HG02763 (cell line): ENCODE measurements at regions not wholly inside any gene's neighbourhood (a gene's known extent, or its start where the extent isn't known, plus 50 kb on each side); places are given as distances from the start of the nearest gene placed in this dataset.

ENCODE experiments used
- ATAC-seq: cut with Tn5 transposase; IDR thresholded peaks from one replicate; pipeline ENCODE4 v1.9.1; 2021; ENCODE audit warnings: mild to moderate bottlenecking, moderate library complexity; ENCODE audit not compliant: unreplicated experiment

DNA sequence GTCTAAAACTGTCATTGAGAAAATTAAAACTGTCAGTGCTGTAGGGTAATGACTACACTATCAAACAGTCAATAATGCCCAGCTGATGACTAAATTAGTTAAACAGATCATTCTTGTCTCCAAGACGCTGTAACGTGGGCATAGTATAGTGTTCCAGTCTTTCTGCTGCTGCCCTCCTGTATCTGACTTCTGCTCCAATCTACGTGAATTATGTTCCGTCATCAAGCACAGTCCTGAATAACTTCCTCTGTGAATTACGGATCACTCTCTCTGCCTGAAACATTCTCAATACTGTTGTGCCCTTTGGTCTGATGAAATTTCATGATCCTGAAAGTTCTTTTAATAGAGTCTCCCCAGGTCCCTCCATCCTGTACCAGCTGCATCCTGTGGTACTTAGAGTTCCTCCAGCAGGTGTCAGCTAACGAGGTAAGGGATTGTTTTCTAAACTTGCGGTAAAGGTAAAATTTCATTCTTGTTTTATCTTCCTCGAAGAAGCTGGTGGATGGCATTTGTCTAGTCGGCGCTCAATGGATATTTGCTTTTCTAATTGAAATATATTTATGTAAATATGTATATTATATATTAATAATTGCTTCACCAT is 393.5 kb upstream of the ADARB2 start:
- ATAC-seq: no peak

DNA sequence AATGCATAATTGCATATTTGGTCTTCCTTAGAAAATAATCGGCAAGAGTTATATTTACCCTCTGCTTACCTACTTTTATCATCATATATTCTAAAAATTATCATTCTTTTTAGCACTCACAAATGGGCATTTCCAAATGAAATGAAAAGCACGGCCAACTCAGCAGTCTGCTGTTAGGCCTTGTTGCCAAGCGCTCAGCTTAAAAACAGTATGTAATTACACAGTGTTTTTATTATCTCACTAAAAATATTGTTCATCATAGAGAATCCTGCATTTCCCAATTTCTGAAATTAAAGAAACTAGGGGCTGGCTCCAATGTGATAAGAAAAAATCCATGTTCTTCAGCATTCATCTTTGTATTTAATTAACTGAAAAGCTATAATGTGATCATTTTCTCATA is 391.7 kb upstream of the ADARB2 start:
- no peak for ATAC-seq

DNA sequence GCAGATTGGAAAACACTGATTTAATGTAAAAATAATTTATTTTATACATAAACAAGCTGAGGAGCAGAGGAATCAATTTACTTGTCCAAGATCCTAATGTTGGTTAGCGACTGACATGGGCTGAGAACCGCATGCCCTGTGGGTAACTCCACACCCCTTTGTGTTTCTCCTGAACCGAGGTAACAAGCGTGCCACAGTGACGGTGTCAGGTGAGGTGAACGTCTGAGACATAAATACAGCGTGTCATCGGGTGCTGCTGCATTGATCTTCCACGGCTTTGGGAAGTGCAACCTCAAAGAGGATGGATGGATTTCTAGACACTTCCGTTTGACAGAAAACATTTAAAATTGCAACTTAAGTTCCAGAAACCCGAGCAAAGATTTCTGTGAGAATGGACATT is 386.8 kb upstream of the ADARB2 start:
- ATAC-seq: no peak

DNA sequence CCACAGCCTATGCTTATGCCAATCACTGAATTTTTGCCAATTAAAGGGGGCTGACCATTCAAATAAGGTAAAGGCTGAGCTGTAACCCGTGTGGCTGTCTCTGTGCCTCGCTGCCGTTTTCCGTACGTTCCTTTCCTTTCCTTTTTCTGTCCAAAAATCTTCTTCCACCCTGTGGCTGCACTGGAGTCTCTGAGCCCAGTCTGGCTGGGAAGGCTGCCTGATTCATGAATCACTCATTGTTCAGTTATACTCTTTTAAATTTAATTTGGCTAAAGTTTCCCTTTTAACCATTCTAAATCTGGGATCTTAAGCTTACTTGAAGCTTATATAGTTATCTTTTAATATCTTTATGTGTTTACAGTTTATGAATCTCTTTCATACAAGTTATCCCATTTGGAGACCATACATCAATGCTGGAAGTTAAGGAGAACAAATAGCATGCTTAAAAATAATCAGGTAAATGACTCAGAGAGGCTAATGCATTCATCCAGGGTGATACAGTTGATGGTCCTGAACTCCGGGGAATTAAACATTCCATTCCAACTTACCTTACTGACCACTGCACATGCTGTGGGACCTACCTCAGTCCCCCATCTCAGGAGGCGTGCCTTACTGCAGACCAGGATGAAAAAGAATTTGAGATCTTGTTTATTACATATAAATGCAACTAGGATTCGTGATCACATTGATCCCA is 385.3 kb upstream of the ADARB2 start:
- no peak for ATAC-seq

DNA sequence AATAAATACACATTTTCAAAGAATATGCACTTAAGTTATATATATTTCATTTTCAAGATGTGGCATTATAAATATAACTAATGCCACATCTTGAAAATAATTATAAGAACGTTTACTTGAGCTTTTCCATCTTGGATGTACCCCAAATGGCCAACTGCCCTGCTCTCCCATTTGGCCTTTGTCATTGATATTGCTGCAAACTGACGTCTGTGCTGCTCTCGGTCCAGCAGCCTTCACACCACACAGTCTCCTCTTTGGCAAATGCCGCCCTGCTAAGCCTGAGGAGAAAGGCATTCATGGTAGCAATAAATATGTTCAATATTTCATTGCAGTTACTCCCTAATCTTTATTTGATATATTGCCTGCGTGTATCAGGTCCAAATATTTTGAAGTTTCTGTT is 384.6 kb upstream of the ADARB2 start:
- ATAC-seq: no peak

DNA sequence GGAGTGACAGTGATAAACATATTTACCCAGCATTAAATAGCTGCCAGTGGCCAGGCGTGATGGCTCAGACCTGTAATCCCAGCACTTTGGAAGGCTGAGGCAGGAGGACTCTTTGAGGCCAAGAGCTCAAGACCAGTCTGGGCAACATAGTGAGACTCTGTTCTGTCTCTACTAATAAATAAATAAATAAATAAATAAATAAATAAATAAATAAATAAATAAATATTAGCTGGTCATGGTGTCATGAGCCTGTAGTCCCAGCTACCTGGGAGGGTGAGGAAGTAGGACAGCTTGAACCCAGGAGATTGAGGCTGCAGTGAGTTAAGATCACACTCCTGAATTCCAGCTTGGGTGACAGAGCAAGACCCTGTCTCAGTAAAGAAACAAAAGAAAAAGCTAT is 384.0 kb upstream of the ADARB2 start:
- ATAC-seq: no peak

DNA sequence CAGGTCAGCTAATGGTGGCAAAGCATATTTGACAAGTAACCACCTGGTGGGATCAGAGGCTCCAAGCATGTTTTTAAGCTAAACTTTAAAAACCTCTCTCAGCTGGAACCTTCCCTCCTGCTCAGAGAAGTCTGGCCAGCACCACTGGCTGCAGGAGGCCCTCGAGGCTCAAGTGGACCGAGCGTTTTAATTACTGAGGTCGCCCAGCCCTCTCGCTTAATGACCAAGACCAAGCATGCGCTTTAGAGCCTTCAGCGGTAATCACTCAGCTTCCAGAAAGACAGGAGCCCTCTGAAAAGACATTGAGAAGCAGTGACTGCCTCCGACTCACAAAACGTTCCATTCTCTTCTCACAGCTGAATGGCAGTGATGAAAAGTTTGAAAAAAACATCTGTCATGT is 383.4 kb upstream of the ADARB2 start:
- no peak for ATAC-seq

DNA sequence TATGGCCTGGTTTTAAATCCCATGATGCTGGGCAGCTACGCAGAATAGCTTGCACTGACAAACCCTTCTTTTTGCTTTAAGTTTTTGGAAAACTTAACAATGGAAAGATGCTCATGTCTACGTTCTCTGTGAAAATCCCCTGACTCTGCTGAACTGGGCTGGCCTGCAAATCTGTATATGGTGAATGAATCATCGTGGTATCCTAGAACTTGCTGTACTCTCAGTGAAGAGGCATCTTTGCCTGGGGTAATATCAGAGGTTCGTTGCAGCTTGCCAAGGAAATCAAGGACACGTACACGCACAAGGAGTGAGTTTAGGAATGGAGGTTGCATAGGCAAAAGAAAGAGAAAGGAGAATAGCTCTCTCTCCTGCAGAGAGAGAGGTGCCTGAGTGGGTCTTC is 382.0 kb upstream of the ADARB2 start:
- no peak for ATAC-seq

DNA sequence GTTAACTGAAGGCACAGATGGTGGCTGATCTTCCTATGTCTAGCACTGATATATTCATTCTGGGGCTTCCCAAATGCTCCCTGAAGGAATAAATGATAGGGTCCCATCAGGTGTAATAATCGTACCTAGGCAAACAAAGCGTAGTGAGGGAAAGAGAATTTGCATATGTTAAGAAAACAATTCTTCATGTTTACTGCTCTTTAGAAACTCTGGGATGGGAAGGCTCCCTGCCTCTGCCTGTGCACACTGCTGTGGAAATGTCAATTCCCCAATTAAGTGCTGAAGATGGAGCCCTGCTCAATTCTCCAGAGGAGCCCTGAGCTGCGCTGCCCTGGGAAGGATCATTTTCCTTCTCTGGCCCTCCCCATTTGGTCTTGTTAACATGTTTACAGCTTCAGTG is 380.9 kb upstream of the ADARB2 start:
- ATAC-seq: no peak

DNA sequence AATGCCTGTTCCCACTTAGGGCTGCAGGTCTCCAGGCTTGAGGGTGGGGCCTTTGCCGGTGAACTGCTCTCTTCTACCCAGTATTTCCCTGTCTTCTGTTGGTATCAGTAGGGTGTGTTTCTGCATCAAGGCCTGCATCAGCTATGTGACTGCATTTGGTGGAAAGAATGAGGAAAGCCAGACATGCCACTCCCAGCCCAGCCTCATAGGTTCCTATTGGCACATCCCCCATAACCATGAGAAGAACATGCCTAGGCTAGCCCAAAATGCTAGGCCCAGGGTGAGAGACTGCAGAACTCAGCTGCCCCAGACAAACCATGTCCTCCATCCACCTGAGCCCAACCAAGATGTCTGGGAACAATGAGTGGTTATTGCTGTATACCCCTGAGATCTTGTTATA is 380.3 kb upstream of the ADARB2 start:
- ATAC-seq: no peak

DNA sequence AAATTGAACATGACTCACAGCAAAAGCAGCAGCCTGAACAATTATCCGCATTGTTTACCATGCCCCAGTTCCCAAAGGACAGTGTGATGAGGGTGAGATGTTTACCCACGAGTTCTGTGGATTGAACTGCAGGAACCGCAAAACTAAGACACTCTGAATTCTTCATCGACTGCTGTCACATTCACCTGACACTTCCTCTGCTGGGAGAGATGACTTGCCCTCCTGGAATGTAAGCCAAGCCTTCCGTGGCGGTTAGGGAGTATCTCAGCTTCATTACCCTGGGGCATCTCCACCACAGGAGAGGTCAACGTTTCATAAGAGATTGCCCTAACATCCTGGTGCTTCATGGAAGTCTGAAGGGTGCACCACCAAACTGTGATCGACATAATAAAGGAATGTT is 374.6 kb upstream of the ADARB2 start:
- no peak for ATAC-seq

DNA sequence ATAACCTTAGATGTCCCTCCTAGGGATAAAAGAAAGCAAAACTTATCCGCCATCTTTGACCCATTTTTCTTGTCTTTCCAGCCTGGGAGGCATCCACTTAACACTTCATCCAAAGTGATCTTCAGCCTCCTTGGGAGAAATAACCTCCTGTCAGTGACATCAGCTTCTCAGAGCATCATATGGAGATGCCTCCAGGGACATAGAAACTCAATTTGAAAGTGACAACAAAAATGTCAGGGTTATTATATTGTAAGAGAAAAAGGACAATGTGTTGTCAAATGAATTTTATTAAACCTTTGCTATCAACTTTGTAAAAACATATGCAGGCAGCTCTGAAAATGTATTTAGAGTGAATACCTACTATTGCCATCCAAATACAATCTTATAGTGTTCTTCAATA is 371.2 kb upstream of the ADARB2 start:
- no peak for ATAC-seq

DNA sequence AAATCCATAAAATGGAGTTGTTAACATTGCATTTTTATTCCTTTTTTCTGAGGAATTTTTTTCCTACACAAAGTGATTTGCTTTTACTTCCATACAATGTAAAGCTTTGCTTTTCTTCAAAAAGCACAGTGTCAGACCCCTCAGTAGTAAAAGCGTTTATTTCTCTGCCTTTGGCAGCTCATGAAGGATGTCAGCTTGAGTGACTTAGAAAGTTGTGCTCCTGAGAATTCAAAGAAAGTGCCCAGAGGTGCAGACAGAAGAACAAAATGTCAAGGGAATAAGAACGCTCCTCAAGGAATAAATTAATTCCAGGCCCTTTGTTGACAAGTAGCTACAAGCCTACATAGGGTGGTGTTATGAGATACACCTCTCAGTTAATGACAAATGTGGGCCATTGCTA is 369.3 kb upstream of the ADARB2 start:
- ATAC-seq: no peak

DNA sequence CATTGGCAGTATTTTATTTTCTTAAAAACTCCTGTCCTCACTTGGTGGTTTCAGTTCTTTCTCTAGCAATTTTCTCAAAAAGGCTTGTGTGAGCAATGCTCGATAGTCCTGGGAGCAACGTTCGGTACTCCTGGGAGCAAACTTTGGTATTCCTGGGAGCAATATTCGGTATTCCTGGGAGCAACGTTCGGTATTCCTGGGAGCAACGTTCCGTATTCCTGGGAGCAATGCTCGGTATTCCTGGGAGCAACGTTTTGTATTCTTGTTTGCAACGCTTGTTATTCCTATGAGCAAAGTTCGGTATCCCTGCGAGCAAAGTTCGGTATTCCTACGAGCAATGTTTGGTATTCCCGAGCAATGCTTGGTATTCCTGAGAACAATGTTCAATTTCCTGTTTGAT is 362.0 kb upstream of the ADARB2 start:
- ATAC-seq: no peak

DNA sequence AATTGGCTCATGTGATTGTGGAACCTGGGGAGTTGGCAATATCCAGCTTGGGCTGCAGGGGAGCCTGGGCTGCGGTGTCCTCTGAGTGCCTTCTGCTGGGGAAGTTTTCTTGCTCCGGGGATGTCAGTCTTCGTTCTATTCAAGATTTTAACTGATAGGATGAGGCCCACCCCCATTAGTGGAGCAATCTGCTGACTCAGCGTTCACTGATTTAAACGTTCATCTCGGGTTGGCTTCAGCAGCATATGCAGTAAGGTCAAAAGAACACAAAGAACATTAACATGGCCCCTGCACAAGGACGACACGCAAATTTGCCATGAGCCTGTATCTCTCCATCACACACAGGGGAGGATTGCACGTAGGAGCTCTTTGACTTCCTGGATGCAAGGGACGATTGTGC is 360.6 kb upstream of the ADARB2 start:
- ATAC-seq: no peak

DNA sequence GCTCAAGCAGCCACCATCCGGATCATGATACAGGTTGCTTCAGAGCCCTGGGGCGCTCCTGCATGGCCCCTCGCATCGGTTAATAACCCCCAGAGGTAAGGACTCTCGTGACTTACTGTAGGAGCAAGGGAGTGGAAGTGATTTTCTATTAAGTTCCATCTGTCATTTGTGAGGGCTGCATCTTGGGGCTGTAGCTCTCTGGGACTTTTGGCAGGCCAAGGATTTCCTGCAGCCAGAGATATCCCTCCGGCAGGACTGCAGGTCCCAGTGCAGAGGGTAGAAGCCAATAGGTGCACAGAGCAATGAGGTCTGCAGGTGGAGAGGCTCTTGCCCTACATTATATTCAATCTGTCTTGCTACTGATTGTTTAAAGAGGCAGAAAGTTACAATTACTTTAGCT is 356.8 kb upstream of the ADARB2 start:
- ATAC-seq: no peak

DNA sequence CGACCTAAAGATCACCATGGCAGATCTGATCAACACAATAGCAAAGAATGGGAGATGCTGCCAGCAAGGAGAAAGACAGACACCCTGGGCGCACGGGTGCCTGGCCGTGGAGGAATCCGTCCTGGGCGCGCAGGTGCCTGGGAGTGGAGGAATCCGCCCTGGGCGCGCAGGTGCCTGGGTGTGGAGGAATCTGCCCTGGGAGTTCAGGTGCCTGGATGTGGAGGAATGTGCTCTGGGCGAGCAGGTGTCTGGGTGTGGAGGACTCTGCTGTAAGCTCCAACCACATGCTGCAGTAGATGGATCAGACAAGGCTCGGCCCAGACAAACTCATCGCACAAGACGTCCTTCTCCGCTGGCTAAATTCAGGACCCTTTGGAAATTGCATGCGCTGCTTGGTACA is 346.3 kb upstream of the ADARB2 start:
- ATAC-seq: no peak

DNA sequence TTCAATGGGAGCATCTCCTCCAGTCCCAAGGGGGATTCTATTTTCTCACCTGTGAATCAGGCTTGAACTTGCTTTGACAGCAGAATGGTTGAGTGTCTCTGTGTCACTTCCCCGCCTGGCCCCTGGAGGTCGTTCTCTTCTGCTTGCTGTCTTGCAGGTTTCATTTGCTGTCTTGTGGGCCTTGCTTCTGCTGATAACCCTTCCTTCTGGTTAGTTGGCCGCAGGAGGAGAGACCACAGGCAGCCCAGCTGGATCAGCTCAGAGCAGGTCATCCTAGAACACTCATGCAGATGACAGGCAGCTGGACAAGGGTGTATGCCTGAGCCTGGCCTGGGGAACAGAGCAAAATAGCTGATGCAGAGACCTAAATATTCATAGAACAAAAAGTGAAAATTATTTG is 344.2 kb upstream of the ADARB2 start:
- ATAC-seq: peak; percentile 39

DNA sequence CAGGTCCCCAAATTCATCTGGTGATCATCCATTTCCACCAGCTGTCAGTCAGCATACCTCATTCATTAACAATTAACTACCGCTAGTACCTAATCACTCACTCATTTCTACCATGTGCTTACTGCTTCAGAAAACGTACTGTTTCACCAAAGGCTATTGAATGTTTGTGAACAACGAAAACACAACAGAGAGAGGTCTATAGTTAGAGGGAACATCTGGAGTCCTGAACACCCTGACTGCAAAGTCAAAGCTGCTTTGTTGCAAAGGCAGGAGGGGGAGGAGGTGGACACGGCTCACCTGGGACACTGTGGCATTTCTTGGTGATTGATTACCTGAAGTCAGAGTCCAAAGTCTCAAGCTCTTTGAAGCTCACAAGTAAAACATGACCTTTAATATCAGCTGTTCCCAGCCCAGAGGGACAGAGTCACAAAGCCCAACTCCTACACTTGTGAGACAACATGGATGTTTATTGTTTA is 342.3 kb upstream of the ADARB2 start:
- peak; percentile 45 for ATAC-seq

DNA sequence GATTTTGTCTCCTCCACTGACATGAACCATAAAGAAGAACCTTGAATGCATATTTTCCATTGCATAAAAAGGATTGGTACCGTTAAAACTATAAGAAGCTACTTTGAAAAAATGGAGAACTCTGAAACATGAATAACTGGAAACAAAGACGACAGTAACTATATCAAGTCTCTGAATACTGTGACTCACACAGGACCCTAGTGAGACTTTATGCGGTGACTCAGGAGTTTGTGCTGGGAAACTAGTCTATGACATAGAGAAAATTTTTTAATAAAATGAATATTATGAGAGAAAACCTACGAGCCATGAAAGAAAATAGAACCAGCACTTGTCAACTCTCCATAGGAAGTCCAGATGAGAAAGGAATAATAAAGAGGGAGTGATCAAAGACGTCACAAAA is 339.9 kb upstream of the ADARB2 start:
- no peak for ATAC-seq

DNA sequence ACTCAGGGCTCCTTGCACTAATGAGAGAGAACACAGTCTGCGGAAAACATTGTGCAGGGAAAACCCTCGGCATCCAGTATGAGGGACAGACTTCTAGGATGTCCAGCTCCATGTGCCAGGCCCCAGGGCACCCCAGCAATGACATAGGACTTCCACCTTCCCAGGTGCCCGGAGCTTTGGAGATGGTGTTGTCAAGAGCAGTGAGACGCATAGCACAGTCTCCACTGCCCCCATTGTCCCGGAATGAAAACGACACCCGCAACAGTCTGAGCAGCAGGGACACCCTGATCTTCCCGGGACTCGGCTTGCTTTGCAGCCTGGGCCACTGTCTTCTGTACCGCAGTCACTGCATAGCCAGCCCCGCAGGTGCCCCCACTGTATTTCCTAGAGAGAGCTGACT is 339.2 kb upstream of the ADARB2 start:
- ATAC-seq: no peak

DNA sequence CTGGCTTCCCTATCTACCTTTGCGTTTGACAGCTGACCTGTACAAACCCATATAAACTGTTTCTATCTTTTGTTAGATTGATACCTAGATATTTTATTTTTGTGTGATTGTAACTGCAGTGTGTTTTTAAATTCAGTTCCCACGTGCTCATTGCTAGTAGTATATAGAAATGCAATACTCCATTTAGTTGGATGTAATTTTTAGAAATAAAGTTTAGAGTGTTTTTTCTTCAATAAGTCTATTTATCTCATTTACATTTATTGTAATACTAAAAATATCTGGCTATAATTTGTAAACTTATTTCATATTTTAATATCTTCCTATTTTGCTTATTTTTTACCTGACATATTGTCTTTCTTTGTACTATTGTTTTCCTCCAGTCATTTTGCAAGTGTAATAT is 329.7 kb upstream of the ADARB2 start:
- ATAC-seq: no peak

DNA sequence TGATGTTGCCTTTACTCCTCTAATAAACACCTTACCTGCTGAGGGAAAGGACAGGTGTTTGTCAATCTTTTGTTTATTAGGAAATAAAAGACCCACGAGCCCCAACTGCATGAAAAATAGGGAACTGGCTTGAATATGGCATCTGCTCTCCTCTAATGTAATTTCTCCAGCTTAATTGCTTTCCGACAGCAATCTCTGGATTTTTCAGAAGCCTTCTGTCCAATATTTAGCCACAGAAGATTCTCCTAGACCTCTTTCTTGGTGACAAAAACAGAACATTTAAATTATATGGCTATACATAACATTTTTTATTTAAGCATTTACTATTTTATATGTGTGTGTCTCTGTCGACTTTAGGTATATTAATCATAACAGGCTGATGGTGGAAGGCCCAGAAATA is 317.4 kb upstream of the ADARB2 start:
- ATAC-seq: no peak
